ENCODE measurements at regions not wholly inside any gene's neighbourhood (a gene's known extent, or its start where the extent isn't known, plus 50 kb on each side); places are given as distances from the start of the nearest gene placed in this dataset.

DNA sequence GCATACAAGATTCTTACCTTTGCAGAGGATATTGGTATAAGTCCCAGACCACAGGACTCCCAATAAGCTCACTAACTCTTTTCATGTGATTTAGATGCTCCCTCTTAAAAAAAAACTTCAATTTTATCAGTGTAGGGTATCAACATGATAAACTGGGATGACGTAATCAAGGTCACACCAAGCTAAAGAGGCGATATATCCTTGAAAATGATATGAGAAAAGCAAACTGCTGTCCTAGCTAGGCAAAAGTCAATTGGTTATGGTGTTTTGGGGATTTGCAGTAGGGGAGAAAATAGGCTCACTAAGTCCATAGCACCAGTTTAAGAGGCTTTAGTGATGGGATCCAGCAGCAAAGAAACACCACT is 354.4 kb downstream of the DIRAS2 start:
- BruUV-seq (replicated peaks): no TSS peak
- RAD21 ChIA-PET (ENCODE audit: low non-redundant PET in 1 of 2, low total read pairs in 2 of 2, uncharacterized antibody in 2 of 2, unreplicated experiment in 2 of 2): no interaction called here

More for the DNA sequence above, 354.4 kb downstream of the DIRAS2 start:
- Histone ChIP-seq H3K27me3 (ENCODE audit: insufficient read depth, low read length) (peaks cover 3% of the 10 kb centered on the region; the same call in 1 of the 2 replicates), H3K9me2 (ENCODE audit: insufficient read depth) (no peaks in the 10 kb centered on the region), H3K27ac (ENCODE audit: low read depth, low read length) (no peak overlapping the region), H3K4me2 (ENCODE audit: low read length) (no peak overlapping the region), H3K9me3 (ENCODE audit: control insufficient read depth in 1 of 2, insufficient read depth in 1 of 2, low read depth in 1 of 2, low read length in 2 of 2) (no peaks in the 10 kb centered on the region), H4K20me1 (ENCODE audit: insufficient read depth) (no peaks in the 10 kb centered on the region), H3K9ac (ENCODE audit: low read length) (no peak overlapping the region), H3K36me3 (ENCODE audit: control insufficient read depth in 1 of 2, insufficient read depth in 2 of 2, low read length in 2 of 2) (no peaks in the 10 kb centered on the region), H3K79me2 (ENCODE audit: insufficient read depth, low read length) (no peaks in the 10 kb centered on the region), H2AFZ (ENCODE audit: low read depth, low read length, poor library complexity, severe bottlenecking) (no peak overlapping the region), H3K4me3 (replicated peaks in 1 of 2; ENCODE audit: low read depth in 1 of 2, low read length in 2 of 2) (no peak overlapping the region), H3K4me1 (ENCODE audit: control insufficient read depth in 1 of 2, insufficient read depth in 2 of 2, low read length in 2 of 2) (no peaks in the 10 kb centered on the region)
- DNase-seq (ENCODE audit: low read depth, low spot score) (no peak), ATAC-seq (no peak)
- ChIA-PET POLR2A (no interaction called here), CTCF (interaction anchor here (1.3 kb wide), 1 partner anchor 14 kb away, joined by 3 read pairs; no protein-coding TSS in a partner anchor)
- intact Hi-C loops (cut with micrococcal nuclease): no loop called here
- no peak for TF ChIP-seq CTCF (IDR thresholded peaks at IDR 0.05 in 2 of 3, conservative IDR thresholded peaks at IDR 0.05 in 1 of 3; ENCODE audit: borderline replicate concordance in 1 of 3, insufficient read depth in 1 of 3, low read depth in 2 of 3, low read length in 2 of 3)
- TF ChIP-seq ZNF274 (IDR thresholded peaks at IDR 0.05; ENCODE audit: low read depth, low read length): no peak
- TF ChIP-seq JUND (IDR thresholded peaks at IDR 0.05): no peak
- TF ChIP-seq, protein P1, sequence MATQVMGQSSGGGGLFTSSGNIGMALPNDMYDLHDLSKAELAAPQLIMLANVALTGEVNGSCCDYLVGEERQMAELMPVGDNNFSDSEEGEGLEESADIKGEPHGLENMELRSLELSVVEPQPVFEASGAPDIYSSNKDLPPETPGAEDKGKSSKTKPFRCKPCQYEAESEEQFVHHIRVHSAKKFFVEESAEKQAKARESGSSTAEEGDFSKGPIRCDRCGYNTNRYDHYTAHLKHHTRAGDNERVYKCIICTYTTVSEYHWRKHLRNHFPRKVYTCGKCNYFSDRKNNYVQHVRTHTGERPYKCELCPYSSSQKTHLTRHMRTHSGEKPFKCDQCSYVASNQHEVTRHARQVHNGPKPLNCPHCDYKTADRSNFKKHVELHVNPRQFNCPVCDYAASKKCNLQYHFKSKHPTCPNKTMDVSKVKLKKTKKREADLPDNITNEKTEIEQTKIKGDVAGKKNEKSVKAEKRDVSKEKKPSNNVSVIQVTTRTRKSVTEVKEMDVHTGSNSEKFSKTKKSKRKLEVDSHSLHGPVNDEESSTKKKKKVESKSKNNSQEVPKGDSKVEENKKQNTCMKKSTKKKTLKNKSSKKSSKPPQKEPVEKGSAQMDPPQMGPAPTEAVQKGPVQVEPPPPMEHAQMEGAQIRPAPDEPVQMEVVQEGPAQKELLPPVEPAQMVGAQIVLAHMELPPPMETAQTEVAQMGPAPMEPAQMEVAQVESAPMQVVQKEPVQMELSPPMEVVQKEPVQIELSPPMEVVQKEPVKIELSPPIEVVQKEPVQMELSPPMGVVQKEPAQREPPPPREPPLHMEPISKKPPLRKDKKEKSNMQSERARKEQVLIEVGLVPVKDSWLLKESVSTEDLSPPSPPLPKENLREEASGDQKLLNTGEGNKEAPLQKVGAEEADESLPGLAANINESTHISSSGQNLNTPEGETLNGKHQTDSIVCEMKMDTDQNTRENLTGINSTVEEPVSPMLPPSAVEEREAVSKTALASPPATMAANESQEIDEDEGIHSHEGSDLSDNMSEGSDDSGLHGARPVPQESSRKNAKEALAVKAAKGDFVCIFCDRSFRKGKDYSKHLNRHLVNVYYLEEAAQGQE (IDR thresholded peaks at IDR 0.05; ENCODE audit: low read depth): no peak
- TF ChIP-seq RAD21 (IDR thresholded peaks at IDR 0.05; ENCODE audit: low read depth): no peak
- TF ChIP-seq, protein P2, sequence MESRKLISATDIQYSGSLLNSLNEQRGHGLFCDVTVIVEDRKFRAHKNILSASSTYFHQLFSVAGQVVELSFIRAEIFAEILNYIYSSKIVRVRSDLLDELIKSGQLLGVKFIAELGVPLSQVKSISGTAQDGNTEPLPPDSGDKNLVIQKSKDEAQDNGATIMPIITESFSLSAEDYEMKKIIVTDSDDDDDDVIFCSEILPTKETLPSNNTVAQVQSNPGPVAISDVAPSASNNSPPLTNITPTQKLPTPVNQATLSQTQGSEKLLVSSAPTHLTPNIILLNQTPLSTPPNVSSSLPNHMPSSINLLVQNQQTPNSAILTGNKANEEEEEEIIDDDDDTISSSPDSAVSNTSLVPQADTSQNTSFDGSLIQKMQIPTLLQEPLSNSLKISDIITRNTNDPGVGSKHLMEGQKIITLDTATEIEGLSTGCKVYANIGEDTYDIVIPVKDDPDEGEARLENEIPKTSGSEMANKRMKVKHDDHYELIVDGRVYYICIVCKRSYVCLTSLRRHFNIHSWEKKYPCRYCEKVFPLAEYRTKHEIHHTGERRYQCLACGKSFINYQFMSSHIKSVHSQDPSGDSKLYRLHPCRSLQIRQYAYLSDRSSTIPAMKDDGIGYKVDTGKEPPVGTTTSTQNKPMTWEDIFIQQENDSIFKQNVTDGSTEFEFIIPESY (IDR thresholded peaks at IDR 0.05; ENCODE audit: extremely low read depth, insufficient replicate concordance, low read length): no peak
- TF ChIP-seq SIN3A (IDR thresholded peaks at IDR 0.05; ENCODE audit: low read depth): no peak
- TF ChIP-seq EGR1 (IDR thresholded peaks at IDR 0.05; ENCODE audit: low read depth): no peak
- no peak for TF ChIP-seq CBX3 (IDR thresholded peaks at IDR 0.05; ENCODE audit: low read depth)
- TF ChIP-seq, protein P3, sequence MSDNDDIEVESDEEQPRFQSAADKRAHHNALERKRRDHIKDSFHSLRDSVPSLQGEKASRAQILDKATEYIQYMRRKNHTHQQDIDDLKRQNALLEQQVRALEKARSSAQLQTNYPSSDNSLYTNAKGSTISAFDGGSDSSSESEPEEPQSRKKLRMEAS (IDR thresholded peaks at IDR 0.05): no peak
- TF ChIP-seq SRF (IDR thresholded peaks at IDR 0.05; ENCODE audit: low read depth): no peak
- no peak for TF ChIP-seq POLR2A (IDR thresholded peaks at IDR 0.05; ENCODE audit: borderline replicate concordance, extremely low read depth, insufficient read depth, insufficient read length)
- TF ChIP-seq SP1 (IDR thresholded peaks at IDR 0.05; ENCODE audit: low read depth): no peak
- no peak for TF ChIP-seq FOSL1 (IDR thresholded peaks at IDR 0.05; ENCODE audit: low read depth)
- TF ChIP-seq YY1 (IDR thresholded peaks at IDR 0.05; ENCODE audit: extremely low read depth, insufficient replicate concordance, low read depth, low read length): no peak
- TF ChIP-seq CEBPB (IDR thresholded peaks at IDR 0.05; ENCODE audit: low read depth): no peak
- TF ChIP-seq EZH2 (IDR thresholded peaks at IDR 0.05): no peak
- TF ChIP-seq POLR2AphosphoS5 (IDR thresholded peaks at IDR 0.05; ENCODE audit: low read depth, low read length): no peak
- TF ChIP-seq TCF7L2 (IDR thresholded peaks at IDR 0.05; ENCODE audit: borderline replicate concordance, extremely low read depth, insufficient read depth, insufficient read length): no peak
